ENCODE measurements at regions not wholly inside any gene's neighbourhood (a gene's known extent, or its start where the extent isn't known, plus 50 kb on each side); places are given as distances from the start of the nearest gene placed in this dataset.
A peak's percentile ranks its signal among the peaks of the same experiment; 100 is the strongest.
"Not testable (repeated sequence)": the region's sequence is repeated elsewhere in the genome, so short reads cannot be mapped to it uniquely, and the experiment has no call there.

GRCh38 chr4:150006197-150006596, 72.0 kb upstream of the DCLK2 start:
- TF ChIP-seq CTCF (IDR thresholded peaks at IDR 0.05; ENCODE audit: low read depth, low read length, missing control alignments), result no peak
- no peak for DNase-seq (ENCODE audit: low read depth)
- in situ Hi-C loops (cut with HindIII; ENCODE audit: low sequenced_read_pairs), result no loop called here
- no peak overlapping the region for H3K4me3 ChIP-seq (ENCODE audit: low read depth, low read length)

DNA sequence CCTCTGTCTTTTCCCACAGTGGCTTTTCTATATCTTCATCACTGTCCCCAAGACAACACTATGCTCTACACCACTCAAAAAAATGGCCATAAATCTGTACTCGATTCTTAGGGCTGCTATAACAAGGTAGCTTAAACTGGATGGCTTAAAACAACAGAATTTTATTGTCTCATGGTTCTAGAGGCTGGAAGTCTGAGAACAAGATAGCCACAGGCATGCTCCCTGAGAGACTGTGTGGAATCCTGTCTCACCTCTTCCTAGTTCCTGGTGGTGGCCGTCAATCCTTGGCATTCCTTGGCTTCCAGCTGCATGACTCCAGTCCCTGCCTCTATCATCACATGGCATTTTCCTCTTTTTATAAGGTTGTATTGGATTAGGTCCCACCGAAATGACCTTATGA, 70.7 kb upstream of the DCLK2 start:
- H3K4me3 ChIP-seq (ENCODE audit: low read depth, low read length), result no peak overlapping the region
- no peak for DNase-seq (ENCODE audit: low read depth)
- in situ Hi-C loops (cut with HindIII; ENCODE audit: low sequenced_read_pairs), result no loop called here
- no peak for TF ChIP-seq CTCF (IDR thresholded peaks at IDR 0.05; ENCODE audit: low read depth, low read length, missing control alignments)

DNA sequence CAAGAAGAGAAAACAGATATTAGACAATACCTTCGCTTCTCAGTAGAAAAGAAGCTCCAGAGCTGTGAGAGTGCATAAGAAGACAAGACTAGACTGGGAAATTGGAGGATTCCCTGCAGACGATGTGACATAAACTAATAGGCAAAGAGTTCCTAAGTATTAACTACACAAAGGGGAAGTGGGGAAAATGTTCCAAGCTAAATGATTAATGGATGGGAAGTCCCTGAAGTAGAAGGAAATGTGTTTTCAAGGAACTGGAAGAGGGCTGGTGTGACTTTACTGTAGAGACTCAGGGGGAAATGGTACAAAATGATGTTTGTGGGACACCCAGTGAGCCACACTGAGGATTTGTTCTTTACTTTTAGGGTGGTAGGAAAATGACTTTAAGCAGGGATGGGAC, 69.7 kb upstream of the DCLK2 start:
- no peak overlapping the region for H3K4me3 ChIP-seq (ENCODE audit: low read depth, low read length)
- in situ Hi-C loops (cut with HindIII; ENCODE audit: low sequenced_read_pairs), result no loop called here
- no peak for DNase-seq (ENCODE audit: low read depth)
- TF ChIP-seq CTCF (IDR thresholded peaks at IDR 0.05; ENCODE audit: low read depth, low read length, missing control alignments), result no peak

DNA sequence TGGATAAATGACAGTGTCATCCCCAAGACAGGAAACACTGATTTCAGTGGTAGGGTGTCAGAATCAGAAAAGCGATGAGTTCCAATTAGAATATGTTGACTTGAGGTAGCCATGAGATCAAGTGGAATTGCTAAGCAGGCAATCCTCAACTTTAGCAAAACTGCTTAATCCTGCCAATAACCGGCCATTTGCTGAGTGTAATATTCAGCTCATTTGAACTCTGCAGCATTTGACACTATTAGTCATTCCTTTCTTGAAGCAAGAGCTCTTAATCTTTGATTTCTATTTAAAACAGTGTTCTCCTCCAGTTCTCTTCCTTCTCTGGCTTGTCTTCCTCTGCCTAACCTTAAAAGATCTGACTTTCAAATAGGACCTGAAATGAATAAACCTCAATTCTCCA, 68.7 kb upstream of the DCLK2 start:
- DNase-seq (ENCODE audit: low read depth), result no peak
- no peak for TF ChIP-seq CTCF (IDR thresholded peaks at IDR 0.05; ENCODE audit: low read depth, low read length, missing control alignments)
- H3K4me3 ChIP-seq (ENCODE audit: low read depth, low read length), result no peak overlapping the region
- in situ Hi-C loops (cut with HindIII; ENCODE audit: low sequenced_read_pairs), result no loop called here

DNA sequence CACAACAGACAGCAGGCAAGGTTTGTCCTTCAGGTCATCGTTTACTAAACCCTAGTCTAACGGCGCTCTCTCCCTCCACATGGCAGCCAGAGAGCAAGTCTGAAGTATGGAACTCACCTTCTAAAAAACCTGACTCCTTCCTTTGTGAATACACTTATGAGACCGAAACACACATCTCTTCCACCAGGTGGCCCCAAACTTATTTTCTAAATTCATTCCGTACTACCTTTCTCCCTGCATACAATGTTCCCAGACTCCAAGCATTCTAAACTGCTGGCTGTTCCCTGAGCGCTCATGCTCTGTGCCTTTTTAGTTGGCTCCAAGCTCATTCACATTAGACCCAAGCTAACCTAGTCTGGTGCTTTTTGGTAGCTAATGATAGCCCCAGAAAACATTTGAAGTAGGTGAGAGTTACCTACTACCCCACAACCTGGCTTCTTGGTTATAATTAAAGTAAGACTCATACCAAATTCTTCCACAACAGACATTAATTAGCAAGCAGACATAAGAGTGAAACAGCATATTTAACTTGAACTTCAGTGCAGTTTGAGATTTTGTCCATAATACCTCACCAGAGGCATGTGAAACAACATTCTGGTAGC, 67.6 kb upstream of the DCLK2 start:
- in situ Hi-C loops (cut with HindIII; ENCODE audit: low sequenced_read_pairs), result loop anchor here (10.0 kb wide), 1 partner anchor 204 kb away; no protein-coding TSS in a partner anchor
- peak; percentile 68 for DNase-seq (ENCODE audit: low read depth)
- H3K4me3 ChIP-seq (ENCODE audit: low read depth, low read length), result no peak overlapping the region
- TF ChIP-seq CTCF (IDR thresholded peaks at IDR 0.05; ENCODE audit: low read depth, low read length, missing control alignments), result peak; percentile 53

GRCh38 chr4:150012851-150013360, 65.3 kb upstream of the DCLK2 start:
- TF ChIP-seq CTCF (IDR thresholded peaks at IDR 0.05; ENCODE audit: low read depth, low read length, missing control alignments), result no peak
- DNase-seq (ENCODE audit: low read depth), result no peak
- in situ Hi-C loops (cut with HindIII; ENCODE audit: low sequenced_read_pairs), result loop anchor here (10.0 kb wide), 1 partner anchor 202 kb away; no protein-coding TSS in a partner anchor
- H3K4me3 ChIP-seq (ENCODE audit: low read depth, low read length), result no peak overlapping the region

GRCh38 chr4:150015910-150016309, 62.3 kb upstream of the DCLK2 start:
- not testable (repeated sequence) for DNase-seq (ENCODE audit: low read depth); H3K4me3 ChIP-seq (ENCODE audit: low read depth, low read length)
- in situ Hi-C loops (cut with HindIII; ENCODE audit: low sequenced_read_pairs), result loop anchor here (10.0 kb wide), 1 partner anchor 199 kb away; no protein-coding TSS in a partner anchor

- not testable (repeated sequence) for DNase-seq (ENCODE audit: low read depth); H3K4me3 ChIP-seq (ENCODE audit: low read depth, low read length)
- in situ Hi-C loops (cut with HindIII; ENCODE audit: low sequenced_read_pairs), result loop anchor here (10.0 kb wide), 1 partner anchor 198 kb away; no protein-coding TSS in a partner anchor
Observed at GRCh38 chr4:150016621-150017020, 61.6 kb upstream of the DCLK2 start.

All from astrocyte of the cerebellum (primary cell).